CD8-positive, alpha-beta memory T cell (primary cell): ENCODE measurements at regions not wholly inside any gene's neighbourhood (a gene's known extent, or its start where the extent isn't known, plus 50 kb on each side); places are given as distances from the start of the nearest gene placed in this dataset.

Experiments used
- CTCF ChIA-PET: fragments of 350-600 bp; sonication (Branson Sonifier 250); formaldehyde crosslinking; loops from one replicate; lab custom pipeline; 2021; ENCODE audit warnings: antibody characterized with exemption; lab: Charles Lee
- POLR2A ChIA-PET: fragments of 350-600 bp; sonication (Branson Sonifier 250); formaldehyde crosslinking; loops from one replicate; lab custom pipeline; 2021; ENCODE audit warnings: antibody characterized with exemption; lab: Charles Lee
- DNase-seq, 5 donors: peaks; one replicate each; pipeline versions ENCODE4 v3.0.0 to v3.0.0-alpha.2; 2020 to 2022; ENCODE audit warnings: mixed read lengths in 1 of 5
- H3K27ac ChIP-seq: one replicate; pipeline ENCODE4 v1.7.0; 2013; ENCODE audit warnings: low read depth, mild to moderate bottlenecking, low read length, moderate library complexity
- H3K27me3 ChIP-seq: 2 replicates; pipeline ENCODE4 v1.7.0; 2013; ENCODE audit warnings: low read length, mild to moderate bottlenecking; ENCODE audit not compliant: insufficient read depth, poor library complexity, severe bottlenecking
- H3K36me3 ChIP-seq: 2 replicates; pipeline ENCODE4 v1.7.0; 2013; ENCODE audit warnings: mild to moderate bottlenecking, low read length, moderate library complexity; ENCODE audit not compliant: insufficient read depth
- H3K4me1 ChIP-seq: 2 replicates; pipeline ENCODE4 v1.7.0; 2013; ENCODE audit warnings: mild to moderate bottlenecking, low read length, moderate library complexity; ENCODE audit not compliant: insufficient read depth
- H3K4me3 ChIP-seq: 2 replicates; pipeline ENCODE4 v1.7.0; 2013; ENCODE audit warnings: mild to moderate bottlenecking, low read length
- H3K9me3 ChIP-seq: 2 replicates; pipeline ENCODE4 v1.7.0; 2013; ENCODE audit warnings: mild to moderate bottlenecking, low read length
- H3K27ac Mint-ChIP-seq, 8 donors: one replicate each; pipeline ENCODE4 v1.8.0; 2020 to 2021; ENCODE audit warnings: mixed read lengths in 8 of 8, mild to moderate bottlenecking in 6 of 8, inconsistent platforms in 3 of 8, moderate library complexity in 3 of 8
- H3K27me3 Mint-ChIP-seq, 2 donors: one replicate each; pipeline ENCODE4 v1.8.0; 2020 to 2021; ENCODE audit warnings: mixed read lengths in 2 of 2, mild to moderate bottlenecking in 1 of 2, moderate library complexity in 1 of 2
- H3K36me3 Mint-ChIP-seq, 3 donors: one replicate each; pipeline ENCODE4 v1.8.0; 2020 to 2021; ENCODE audit warnings: mixed read lengths in 3 of 3, inconsistent platforms in 1 of 3, mild to moderate bottlenecking in 1 of 3
- H3K4me1 Mint-ChIP-seq, 3 donors: one replicate each; pipeline ENCODE4 v1.8.0; 2020 to 2021; ENCODE audit warnings: mixed read lengths in 3 of 3, inconsistent platforms in 1 of 3, mild to moderate bottlenecking in 1 of 3
- H3K4me3 Mint-ChIP-seq, 7 donors: one replicate each; pipeline ENCODE4 v1.8.0; 2020 to 2021; ENCODE audit warnings: mixed read lengths in 7 of 7, mild to moderate bottlenecking in 6 of 7, moderate library complexity in 4 of 7, inconsistent platforms in 2 of 7
- H3K9me3 Mint-ChIP-seq, 5 donors: one replicate each; pipeline ENCODE4 v1.8.0; 2020 to 2022; ENCODE audit warnings: mixed read lengths in 5 of 5, mild to moderate bottlenecking in 3 of 5, moderate library complexity in 2 of 5, inconsistent platforms in 1 of 5

GRCh38 chr13:104008075-104008474 is 941.9 kb upstream of the SLC10A2 start:
- POLR2A ChIA-PET, result no interaction called here

GRCh38 chr13:104006625-104007075 is 940.4 kb upstream of the SLC10A2 start:
- no peak overlapping the region for H3K27ac ChIP-seq
- ChIA-PET CTCF (no interaction called here), POLR2A (no interaction called here)
- H3K27me3 ChIP-seq, result no peaks in the 10 kb centered on the region
- H3K36me3 ChIP-seq, result no peaks in the 10 kb centered on the region
- no peak overlapping the region for H3K4me3 Mint-ChIP-seq
- H3K9me3 ChIP-seq, result no peaks in the 10 kb centered on the region
- H3K36me3 Mint-ChIP-seq, result no peaks in the 10 kb centered on the region
- H3K4me3 ChIP-seq, result no peak overlapping the region
- no peak overlapping the region for H3K27ac Mint-ChIP-seq
- DNase-seq, result no peak
- H3K9me3 Mint-ChIP-seq, result peaks cover 0 to 15% (median 3%) of the 10 kb centered on the region in 5 donors
- no peaks in the 10 kb centered on the region for H3K4me1 ChIP-seq
- H3K27me3 Mint-ChIP-seq, result no peaks in the 10 kb centered on the region
- H3K4me1 Mint-ChIP-seq, result no peaks in the 10 kb centered on the region

More at GRCh38 chr13:104008075-104008474, 941.9 kb upstream of the SLC10A2 start:
- H3K27me3 Mint-ChIP-seq, result no peaks in the 10 kb centered on the region
- Histone ChIP-seq H3K27ac (no peak overlapping the region), H3K4me3 (no peak overlapping the region), H3K27me3 (no peaks in the 10 kb centered on the region), H3K9me3 (no peaks in the 10 kb centered on the region), H3K4me1 (no peaks in the 10 kb centered on the region), H3K36me3 (no peaks in the 10 kb centered on the region)
- H3K4me1 Mint-ChIP-seq, result no peaks in the 10 kb centered on the region
- DNase-seq, result no peak
- CTCF ChIA-PET, result no interaction called here
- H3K36me3 Mint-ChIP-seq, result no peaks in the 10 kb centered on the region
- no peak overlapping the region for H3K27ac Mint-ChIP-seq
- H3K9me3 Mint-ChIP-seq, result peaks cover 0 to 15% (median 3%) of the 10 kb centered on the region in 5 donors
- no peak overlapping the region for H3K4me3 Mint-ChIP-seq

- H3K4me3 ChIP-seq, result no peak overlapping the region
- no peaks in the 10 kb centered on the region for H3K27me3 Mint-ChIP-seq
- CTCF ChIA-PET, result no interaction called here
- H3K9me3 Mint-ChIP-seq, result peaks cover 0 to 10% (median 0%) of the 10 kb centered on the region in 5 donors
- no peak overlapping the region for H3K27ac ChIP-seq
- no peaks in the 10 kb centered on the region for H3K36me3 ChIP-seq
- no peak overlapping the region for H3K4me3 Mint-ChIP-seq
- no peaks in the 10 kb centered on the region for H3K27me3 ChIP-seq
- H3K4me1 ChIP-seq, result no peaks in the 10 kb centered on the region
- H3K9me3 ChIP-seq, result no peaks in the 10 kb centered on the region
- no peaks in the 10 kb centered on the region for H3K36me3 Mint-ChIP-seq
- no peaks in the 10 kb centered on the region for H3K4me1 Mint-ChIP-seq
- POLR2A ChIA-PET, result no interaction called here
- no peak for DNase-seq
- H3K27ac Mint-ChIP-seq, result no peak overlapping the region
Measured at GRCh38 chr13:104004572-104004971, 938.4 kb upstream of the SLC10A2 start.

- DNase-seq, result no peak
- Mint-ChIP-seq H3K27me3 (no peaks in the 10 kb centered on the region), H3K27ac (no peak overlapping the region), H3K4me1 (no peaks in the 10 kb centered on the region), H3K9me3 (peaks cover 0 to 12% (median 0%) of the 10 kb centered on the region in 5 donors), H3K4me3 (no peak overlapping the region), H3K36me3 (no peaks in the 10 kb centered on the region)
- ChIA-PET POLR2A (no interaction called here), CTCF (no interaction called here)
- H3K4me1 ChIP-seq, result no peaks in the 10 kb centered on the region
- no peak overlapping the region for H3K4me3 ChIP-seq
- H3K9me3 ChIP-seq, result no peaks in the 10 kb centered on the region
- H3K36me3 ChIP-seq, result no peaks in the 10 kb centered on the region
- H3K27me3 ChIP-seq, result no peaks in the 10 kb centered on the region
- no peak overlapping the region for H3K27ac ChIP-seq
Measured at GRCh38 chr13:104002216-104002615, 936.0 kb upstream of the SLC10A2 start.

GRCh38 chr13:104001766-104002165 is 935.5 kb upstream of the SLC10A2 start:
- H3K27me3 Mint-ChIP-seq, result no peaks in the 10 kb centered on the region
- Histone ChIP-seq H3K4me1 (no peaks in the 10 kb centered on the region), H3K27me3 (no peaks in the 10 kb centered on the region), H3K27ac (no peak overlapping the region), H3K4me3 (no peak overlapping the region), H3K9me3 (no peaks in the 10 kb centered on the region), H3K36me3 (no peaks in the 10 kb centered on the region)
- H3K4me1 Mint-ChIP-seq, result no peaks in the 10 kb centered on the region
- H3K9me3 Mint-ChIP-seq, result peaks cover 0 to 10% (median 0%) of the 10 kb centered on the region in 5 donors
- no peak for DNase-seq
- H3K36me3 Mint-ChIP-seq, result no peaks in the 10 kb centered on the region
- ChIA-PET POLR2A (no interaction called here), CTCF (no interaction called here)
- no peak overlapping the region for H3K4me3 Mint-ChIP-seq
- no peak overlapping the region for H3K27ac Mint-ChIP-seq

- Histone ChIP-seq H3K4me3 (no peak overlapping the region), H3K9me3 (no peaks in the 10 kb centered on the region), H3K4me1 (no peaks in the 10 kb centered on the region), H3K27me3 (no peaks in the 10 kb centered on the region), H3K36me3 (no peaks in the 10 kb centered on the region), H3K27ac (no peak overlapping the region)
- POLR2A ChIA-PET, result no interaction called here
- Mint-ChIP-seq H3K4me3 (no peak overlapping the region), H3K27ac (no peak overlapping the region), H3K36me3 (no peaks in the 10 kb centered on the region), H3K9me3 (peaks cover 0 to 25% (median 8%) of the 10 kb centered on the region in 5 donors), H3K27me3 (no peaks in the 10 kb centered on the region), H3K4me1 (no peaks in the 10 kb centered on the region)
- CTCF ChIA-PET, result no interaction called here
- DNase-seq, result no peak
Measured at GRCh38 chr13:103996733-103997132, 930.5 kb upstream of the SLC10A2 start.

GRCh38 chr13:103983948-103984347 is 917.7 kb upstream of the SLC10A2 start:
- Mint-ChIP-seq H3K36me3 (no peaks in the 10 kb centered on the region), H3K4me3 (no peak overlapping the region), H3K9me3 (peaks cover 0 to 18% (median 0%) of the 10 kb centered on the region in 5 donors), H3K27me3 (no peaks in the 10 kb centered on the region), H3K4me1 (no peaks in the 10 kb centered on the region), H3K27ac (no peak overlapping the region)
- no peaks in the 10 kb centered on the region for H3K27me3 ChIP-seq
- H3K4me1 ChIP-seq, result no peaks in the 10 kb centered on the region
- no peak for DNase-seq
- H3K27ac ChIP-seq, result no peak overlapping the region
- H3K4me3 ChIP-seq, result no peak overlapping the region
- H3K9me3 ChIP-seq, result no peaks in the 10 kb centered on the region
- POLR2A ChIA-PET, result no interaction called here
- CTCF ChIA-PET, result no interaction called here
- no peaks in the 10 kb centered on the region for H3K36me3 ChIP-seq

- no peaks in the 10 kb centered on the region for H3K4me1 Mint-ChIP-seq
- ChIA-PET CTCF (no interaction called here), POLR2A (no interaction called here)
- Histone ChIP-seq H3K27me3 (no peaks in the 10 kb centered on the region), H3K4me3 (no peak overlapping the region), H3K27ac (no peak overlapping the region), H3K9me3 (no peaks in the 10 kb centered on the region), H3K4me1 (no peaks in the 10 kb centered on the region), H3K36me3 (no peaks in the 10 kb centered on the region)
- no peak overlapping the region for H3K27ac Mint-ChIP-seq
- H3K9me3 Mint-ChIP-seq, result peaks cover 0 to 14% (median 10%) of the 10 kb centered on the region in 5 donors
- no peak for DNase-seq
- no peaks in the 10 kb centered on the region for H3K27me3 Mint-ChIP-seq
- H3K4me3 Mint-ChIP-seq, result no peak overlapping the region
- no peaks in the 10 kb centered on the region for H3K36me3 Mint-ChIP-seq
Measured at GRCh38 chr13:103976371-103976770, 910.2 kb upstream of the SLC10A2 start.

- Mint-ChIP-seq H3K4me3 (no peak overlapping the region), H3K4me1 (no peaks in the 10 kb centered on the region), H3K36me3 (no peaks in the 10 kb centered on the region)
Measured at GRCh38 chr13:103973740-103974139, 907.5 kb upstream of the SLC10A2 start.

More at GRCh38 chr13:103973740-103974139, 907.5 kb upstream of the SLC10A2 start:
- no peak overlapping the region for H3K27ac ChIP-seq
- no peaks in the 10 kb centered on the region for H3K27me3 ChIP-seq
- Mint-ChIP-seq H3K9me3 (peaks cover 0 to 14% (median 11%) of the 10 kb centered on the region in 5 donors), H3K27ac (no peak overlapping the region), H3K27me3 (no peaks in the 10 kb centered on the region)
- H3K4me1 ChIP-seq, result no peaks in the 10 kb centered on the region
- H3K4me3 ChIP-seq, result no peak overlapping the region
- ChIA-PET CTCF (no interaction called here), POLR2A (no interaction called here)
- DNase-seq, result no peak
- H3K9me3 ChIP-seq, result no peaks in the 10 kb centered on the region
- H3K36me3 ChIP-seq, result no peaks in the 10 kb centered on the region
